Motor neuron (in vitro differentiated cells): ENCODE measurements at regions not wholly inside any gene's neighbourhood (a gene's known extent, or its start where the extent isn't known, plus 50 kb on each side); places are given as distances from the start of the nearest gene placed in this dataset.

Source experiments
- ATAC-seq, 8 experiments: fragments of 200-7000 bp; cut with Tn5 transposase; replicated peaks in 6 of 8; 2 replicates each; pipeline ENCODE4 v1.8.0; 2021; ENCODE audit warnings: mild to moderate bottlenecking in 8 of 8, moderate library complexity in 8 of 8
- H3K27ac ChIP-seq, 2 donors: fragments of 250-450 bp; sonication (Bioruptor Pico); 2 replicates each; pipeline ENCODE4 v1.9.0; 2021; ENCODE audit warnings: antibody characterized with exemption in 2 of 2, mild to moderate bottlenecking in 2 of 2, moderate library complexity in 1 of 2
- H3K4me1 ChIP-seq, 2 donors: fragments of 250-450 bp; sonication (Bioruptor Pico); replicated peaks in 1 of 2; 2 replicates each; pipeline ENCODE4 v1.6.1; 2021; ENCODE audit warnings: antibody characterized with exemption in 2 of 2, mild to moderate bottlenecking in 2 of 2, moderate library complexity in 1 of 2
- H3K4me3 ChIP-seq, 5 donors: fragments of 250-450 bp; sonication (Bioruptor Pico); 2 replicates each; pipeline ENCODE4 v1.9.0; 2021; ENCODE audit warnings: antibody characterized with exemption in 5 of 5, mild to moderate bottlenecking in 5 of 5, moderate library complexity in 4 of 5
- WGBS, 10 experiments: fragments of 450-650 bp; shearing (Covaris generic); methylation state at CpG; one replicate each; pipeline ENCODE4 v1.0.0; 2022; 5-methylcytosine and 5-hydroxymethylcytosine counted together
- in situ Hi-C, 9 experiments: fragments of 400-800 bp; cut with MboI; loops; one replicate each; pipeline ENCODE4 v1.15.0; 2021; ENCODE audit warnings: low sequenced_read_pairs in 9 of 9, low pct_unique_long_range_greater_than_20kb in 2 of 9; ENCODE audit not compliant: unreplicated experiment in 9 of 9

DNA sequence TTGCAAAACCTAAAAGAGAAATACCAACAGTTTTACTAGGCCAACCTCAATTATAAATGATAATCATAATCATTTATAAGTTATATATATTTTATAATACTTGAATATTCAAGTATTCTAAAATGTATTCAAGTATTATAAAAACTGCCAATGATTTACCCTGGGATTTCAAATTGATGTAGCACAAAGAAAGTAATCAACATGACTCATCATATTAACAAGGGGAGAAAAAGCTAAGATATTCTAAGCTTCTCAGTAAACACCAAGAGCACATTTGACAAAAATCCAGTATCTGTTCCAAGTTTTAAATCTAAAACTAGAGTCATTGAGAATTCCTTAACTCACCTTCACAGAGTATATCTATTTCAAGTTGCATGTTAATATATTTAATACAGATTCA, 56.1 kb downstream of the CAPZA3 start:
- no peak for ATAC-seq
- H3K4me3 ChIP-seq = no peak overlapping the region
- H3K4me1 ChIP-seq = no peaks in the 10 kb centered on the region
- H3K27ac ChIP-seq = no peak overlapping the region
- in situ Hi-C loops = no loop called here

DNA sequence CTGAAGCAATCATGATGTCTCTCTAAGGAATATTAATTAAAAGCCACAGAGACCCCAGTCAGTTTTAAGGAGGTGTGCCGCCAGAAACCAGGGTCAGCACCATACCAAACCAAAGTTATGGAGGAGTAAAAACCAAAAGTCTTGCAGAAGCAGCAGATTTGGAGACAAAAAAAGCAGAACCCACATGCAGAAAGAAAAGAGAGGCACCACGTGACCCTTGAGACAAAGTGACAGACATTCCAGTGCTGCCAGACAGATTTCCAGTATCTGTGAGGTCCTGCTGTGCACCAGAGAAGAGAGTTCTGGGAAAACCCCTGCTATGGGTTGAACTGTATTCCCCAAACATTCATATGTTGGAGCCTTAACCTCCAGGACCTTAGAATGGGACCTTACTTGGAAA, 59.7 kb downstream of the CAPZA3 start:
- ATAC-seq = no peak

DNA sequence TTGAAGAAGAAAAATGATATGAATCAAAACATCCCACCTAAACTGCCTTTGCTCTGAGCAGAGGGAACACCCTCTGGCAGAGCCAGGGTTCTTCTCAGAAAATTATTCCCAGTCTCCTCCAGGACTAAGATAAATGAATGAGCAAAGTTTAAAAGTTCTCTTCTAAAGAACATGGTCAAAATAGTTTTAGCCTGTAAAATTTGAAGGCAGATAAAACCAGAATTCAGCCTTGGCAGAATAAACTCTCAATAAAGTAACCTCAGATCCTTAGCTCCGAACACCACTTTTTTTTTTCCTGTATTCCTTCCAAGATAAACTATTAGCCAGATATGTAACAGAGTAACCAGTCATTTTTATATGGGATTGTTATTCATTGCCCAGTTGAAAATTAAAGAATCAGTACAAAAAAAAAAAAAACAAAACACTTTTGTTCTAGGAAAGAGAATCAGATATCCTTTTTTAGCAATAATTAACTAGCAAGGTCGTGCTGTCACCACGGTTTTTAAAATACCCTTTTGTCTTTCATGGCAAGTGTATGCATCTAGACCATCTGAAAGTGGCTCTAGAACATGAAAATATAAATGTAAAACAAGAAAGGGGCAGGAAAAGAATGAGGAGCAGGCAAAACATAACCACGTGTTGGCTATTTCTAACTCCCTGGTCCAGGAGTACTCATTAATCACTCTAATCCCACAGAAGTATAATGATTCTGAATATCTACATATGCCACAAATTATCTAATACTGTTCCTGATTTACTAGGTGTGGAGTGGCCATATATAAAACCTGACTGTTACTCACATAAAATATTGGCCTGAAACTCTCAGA, 60.8 kb downstream of the CAPZA3 start:
- 3 to 88% (median 31%) methylated on average over 1 to 4 of the region's 4 CpGs for WGBS, 10 experiments

More for the DNA sequence above, 59.7 kb downstream of the CAPZA3 start:
- in situ Hi-C loops = no loop called here
- 83 to 100% (median 95%) methylated on average over 1 to 2 of the region's 2 CpGs; no CpG with 5 or more reads in 7 of the 10 experiments for WGBS, 10 experiments
- Histone ChIP-seq H3K27ac (no peak overlapping the region), H3K4me3 (no peak overlapping the region), H3K4me1 (no peaks in the 10 kb centered on the region)

DNA sequence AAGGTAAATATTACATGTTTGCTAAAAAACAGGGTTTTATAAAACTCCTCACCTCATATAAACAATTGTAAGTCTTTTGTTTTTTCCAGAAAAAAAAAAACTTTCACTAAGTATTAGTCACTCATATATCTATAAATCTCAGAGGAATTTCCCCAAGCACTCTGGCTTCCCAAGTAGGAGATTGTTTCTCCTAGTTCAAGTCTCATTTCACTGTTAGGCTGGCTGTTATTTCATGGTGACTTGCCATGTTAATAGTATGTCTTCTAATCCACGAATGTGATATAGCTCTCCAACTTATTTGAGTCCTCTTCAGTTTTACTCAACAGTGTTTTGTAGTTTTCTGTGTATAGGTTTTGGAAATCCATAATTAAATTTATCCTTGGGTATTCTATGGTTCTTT, 61.6 kb downstream of the CAPZA3 start:
- H3K4me3 ChIP-seq = no peak overlapping the region
- 17 to 100% (median 92%) methylated on average over 1 of the region's 1 CpG; no CpG with 5 or more reads in 4 of the 10 experiments for WGBS, 10 experiments
- no peaks in the 10 kb centered on the region for H3K4me1 ChIP-seq
- in situ Hi-C loops = no loop called here
- no peak for ATAC-seq
- no peak overlapping the region for H3K27ac ChIP-seq

More for the DNA sequence above, 60.8 kb downstream of the CAPZA3 start:
- no peak overlapping the region for H3K27ac ChIP-seq
- in situ Hi-C loops = no loop called here
- ATAC-seq = peak in 6 of 8 experiments; percentile 24 to 86 (median 48)
- no peaks in the 10 kb centered on the region for H3K4me1 ChIP-seq
- H3K4me3 ChIP-seq = no peak overlapping the region

DNA sequence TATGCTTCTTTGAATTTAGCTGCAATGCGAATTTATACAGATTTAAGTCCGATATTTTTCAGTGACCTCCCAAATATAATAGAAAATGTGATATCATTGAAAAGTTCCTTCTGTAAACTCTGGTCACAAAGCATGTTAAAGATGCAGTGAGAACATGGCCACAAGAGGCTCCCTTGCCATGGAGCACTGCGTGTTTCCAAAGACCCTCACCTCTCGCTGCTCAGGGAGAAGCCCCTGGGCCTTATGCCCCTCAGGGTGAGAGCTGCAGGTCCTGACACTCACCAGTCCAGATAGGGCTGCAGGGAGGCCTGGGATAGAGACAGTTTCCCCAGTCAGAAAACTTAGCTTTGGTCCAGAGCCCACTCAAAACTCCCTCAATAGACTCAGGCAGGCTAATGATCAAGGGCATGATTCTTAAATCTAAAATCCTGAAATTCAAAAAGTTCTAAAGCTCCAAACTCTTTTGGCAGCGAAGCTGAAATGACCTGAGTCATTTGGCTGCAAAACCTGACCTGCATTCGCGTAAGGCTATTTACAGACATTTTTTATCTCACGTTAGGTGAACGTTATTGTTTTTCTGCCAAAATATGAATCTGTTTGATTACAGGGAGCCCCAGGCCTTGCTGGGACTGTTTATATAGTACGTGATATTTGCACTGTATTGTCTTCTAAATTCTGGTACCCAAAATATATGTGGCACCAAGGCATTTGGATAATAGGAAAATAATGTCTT, 67.8 kb downstream of the CAPZA3 start:
- WGBS, 10 experiments = 75 to 100% (median 83%) methylated on average over 1 to 10 of the region's 10 CpGs; no CpG with 5 or more reads in 1 of the 10 experiments
- Histone ChIP-seq H3K27ac (no peak overlapping the region), H3K4me3 (no peak overlapping the region), H3K4me1 (peaks cover 0 to 3% of the 10 kb centered on the region in 2 donors)
- in situ Hi-C loops = no loop called here
- ATAC-seq = no peak

DNA sequence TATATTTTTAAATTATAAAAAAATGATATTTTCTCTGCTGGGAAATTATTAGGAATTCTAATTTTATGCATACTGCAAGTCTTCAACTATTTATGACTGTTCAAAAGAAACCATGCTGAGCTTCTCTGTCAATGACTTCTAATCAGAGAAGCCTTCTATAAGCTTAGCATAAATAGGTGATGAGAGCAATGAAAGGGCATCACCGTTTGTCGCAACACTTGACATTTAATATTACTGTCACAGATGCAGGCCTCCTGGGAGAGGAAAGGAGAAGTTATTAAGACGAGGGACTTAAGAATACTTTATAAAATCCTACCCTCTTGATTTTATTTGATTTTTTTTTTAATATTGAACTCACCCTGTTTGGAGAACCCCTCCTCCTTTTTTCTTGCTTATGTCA, 69.8 kb downstream of the CAPZA3 start:
- no peak overlapping the region for H3K27ac ChIP-seq
- in situ Hi-C loops = no loop called here
- H3K4me3 ChIP-seq = no peak overlapping the region
- WGBS, 10 experiments = 51 to 94% (median 74%) methylated on average over 1 to 3 of the region's 3 CpGs
- ATAC-seq = no peak
- peaks cover 0 to 3% of the 10 kb centered on the region in 2 donors for H3K4me1 ChIP-seq

DNA sequence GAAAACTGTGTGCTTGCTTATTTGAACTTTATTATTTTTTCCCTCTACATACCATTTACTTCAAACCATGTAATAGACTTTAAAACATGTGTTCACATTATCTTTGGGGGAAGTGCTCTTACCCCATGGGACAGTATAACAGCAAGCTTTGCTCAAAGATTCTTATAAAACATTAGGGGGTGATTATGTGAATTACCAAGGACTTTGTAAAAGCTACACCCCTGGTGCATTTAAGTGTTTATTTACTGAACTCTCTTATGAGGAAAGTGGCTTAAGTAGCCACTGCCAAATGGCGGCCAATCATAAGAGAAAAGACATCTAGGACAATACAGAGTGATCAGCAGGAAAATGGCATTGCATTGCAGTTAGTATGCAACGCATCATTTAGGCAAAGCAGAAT, 70.3 kb downstream of the CAPZA3 start:
- Histone ChIP-seq H3K4me1 (peaks cover 0 to 3% of the 10 kb centered on the region in 2 donors), H3K4me3 (no peak overlapping the region), H3K27ac (no peak overlapping the region)
- in situ Hi-C loops = no loop called here
- WGBS, 10 experiments = 49 to 100% (median 96%) methylated on average over 1 to 2 of the region's 2 CpGs; no CpG with 5 or more reads in 1 of the 10 experiments
- no peak for ATAC-seq

DNA sequence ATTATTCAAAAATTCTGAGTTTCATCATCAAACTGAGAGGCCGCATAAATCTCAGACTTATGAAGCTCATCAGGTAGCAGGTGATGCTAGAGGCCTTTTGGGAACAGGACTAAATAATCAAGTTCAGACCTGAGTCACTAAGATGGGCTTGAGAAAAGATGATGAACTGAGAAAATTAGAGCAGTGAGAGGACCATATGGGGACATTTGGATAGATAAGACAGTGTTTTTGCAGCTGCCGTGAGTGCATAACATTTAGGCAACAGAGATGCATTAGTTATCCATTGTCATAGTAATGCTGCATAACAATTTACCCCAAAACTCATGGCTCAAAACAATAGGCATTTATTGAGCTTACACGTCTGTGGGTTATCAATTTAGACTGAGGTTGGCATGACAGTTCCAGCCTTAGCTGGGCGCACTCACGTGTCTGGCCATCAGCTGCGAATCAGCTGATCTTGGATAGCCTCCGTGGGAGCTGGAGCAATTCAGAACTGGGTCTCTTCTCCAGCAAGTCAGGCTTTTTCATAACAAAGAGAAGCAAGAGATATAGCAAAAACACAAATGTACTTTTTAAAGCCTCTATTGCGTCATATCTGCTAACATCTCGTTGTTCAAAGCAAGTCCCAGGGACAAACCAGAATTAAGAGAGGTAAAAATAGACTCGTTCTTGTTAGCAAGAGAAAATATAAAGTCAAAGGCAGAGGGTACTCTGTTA, 72.8 kb downstream of the CAPZA3 start:
- no peak overlapping the region for H3K4me3 ChIP-seq
- H3K4me1 ChIP-seq = peaks cover 0 to 3% of the 10 kb centered on the region in 2 donors
- in situ Hi-C loops = no loop called here
- ATAC-seq = peak in 1 of 8 experiments; percentile 25
- no peak overlapping the region for H3K27ac ChIP-seq
- 35 to 100% (median 74%) methylated on average over 1 to 9 of the region's 10 CpGs; no CpG with 5 or more reads in 1 of the 10 experiments for WGBS, 10 experiments

DNA sequence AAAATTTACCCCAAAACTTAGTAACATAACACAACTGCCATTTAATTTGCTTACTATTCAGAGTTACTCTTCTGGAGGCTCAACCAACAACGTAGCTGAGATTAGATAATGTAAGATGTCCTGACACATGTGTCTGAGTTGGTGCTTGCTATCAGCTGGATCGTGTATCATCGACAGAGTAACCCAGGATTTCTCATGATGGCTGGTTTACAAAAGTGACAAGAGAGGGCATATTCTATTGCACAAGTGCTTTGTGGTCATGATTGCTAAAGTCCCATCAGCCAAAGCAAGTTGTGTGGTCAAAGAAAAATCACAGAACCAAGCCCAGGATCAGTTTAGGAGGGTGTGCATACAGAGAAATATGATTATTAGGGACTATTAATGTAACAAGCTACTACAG, 73.4 kb downstream of the CAPZA3 start:
- H3K4me3 ChIP-seq = no peak overlapping the region
- H3K27ac ChIP-seq = no peak overlapping the region
- 29 to 100% (median 80%) methylated on average over 1 to 3 of the region's 3 CpGs; no CpG with 5 or more reads in 2 of the 10 experiments for WGBS, 10 experiments
- peak in 1 of 8 experiments; percentile 46 for ATAC-seq
- peaks cover 0 to 6% of the 10 kb centered on the region in 2 donors for H3K4me1 ChIP-seq
- in situ Hi-C loops = no loop called here

DNA sequence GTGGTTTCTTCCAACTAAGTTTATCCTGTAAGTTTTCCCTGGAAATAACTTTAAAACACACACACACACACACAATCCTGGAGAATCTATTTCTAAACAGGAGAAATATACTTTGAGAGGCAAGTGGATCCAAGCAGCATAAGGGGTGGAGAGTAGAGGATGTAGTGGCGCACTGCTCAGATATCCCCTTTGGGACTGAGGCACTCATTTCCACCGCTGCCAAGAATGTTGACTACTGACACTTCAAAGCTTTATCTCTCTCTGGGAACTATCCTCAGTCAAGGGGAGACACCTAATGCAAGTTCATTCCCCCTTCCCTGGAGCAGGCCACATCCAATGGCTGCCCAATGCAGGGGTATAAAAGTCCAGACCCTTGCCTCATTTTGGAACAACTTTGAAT, 75.8 kb downstream of the CAPZA3 start:
- ATAC-seq = no peak
- 29 to 83% (median 63%) methylated on average over 1 to 2 of the region's 2 CpGs; no CpG with 5 or more reads in 4 of the 10 experiments for WGBS, 10 experiments
- no peak overlapping the region for H3K27ac ChIP-seq
- H3K4me1 ChIP-seq = peaks cover 3 to 7% of the 10 kb centered on the region in 2 donors
- H3K4me3 ChIP-seq = no peak overlapping the region
- in situ Hi-C loops = no loop called here

DNA sequence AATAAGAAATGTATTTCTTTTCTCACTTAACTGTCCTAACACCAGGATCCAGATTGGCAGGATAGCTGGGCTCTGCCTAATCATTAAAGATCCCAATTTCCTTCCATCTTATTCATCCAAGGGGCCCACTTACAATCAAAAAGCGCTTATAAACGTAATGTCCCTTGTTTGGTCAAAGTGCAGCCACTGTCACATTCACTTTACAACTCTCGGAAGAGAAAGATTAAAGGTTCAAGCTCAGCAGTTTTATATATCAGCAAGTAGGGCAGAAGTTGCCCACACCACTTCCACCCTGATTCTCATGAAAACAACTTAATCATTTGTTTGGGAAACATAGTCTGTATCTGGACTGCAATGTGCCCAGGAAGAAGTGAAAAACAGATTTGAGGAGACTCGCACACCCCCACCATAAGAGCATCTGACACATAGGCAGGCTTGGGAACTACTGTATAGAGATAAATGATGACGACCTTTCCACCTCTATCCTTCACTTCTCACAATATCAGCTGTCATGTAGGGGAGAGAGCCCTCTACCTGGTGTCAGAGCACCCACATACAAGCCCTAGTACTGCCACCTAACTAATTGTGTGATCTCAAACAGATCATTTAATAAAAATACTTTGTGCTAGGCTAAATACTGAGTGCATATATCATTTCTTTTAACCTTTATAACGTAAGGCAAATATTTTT, 80.8 kb downstream of the CAPZA3 start:
- WGBS, 10 experiments = 48 to 94% (median 86%) methylated on average over 3 to 6 of the region's 6 CpGs; no CpG with 5 or more reads in 2 of the 10 experiments
- Histone ChIP-seq H3K27ac (no peak overlapping the region), H3K4me3 (no peak overlapping the region), H3K4me1 (peaks cover 4 to 17% of the 10 kb centered on the region in 2 donors)
- in situ Hi-C loops = no loop called here
- peak in 2 of 8 experiments; percentile 53 to 64 for ATAC-seq

DNA sequence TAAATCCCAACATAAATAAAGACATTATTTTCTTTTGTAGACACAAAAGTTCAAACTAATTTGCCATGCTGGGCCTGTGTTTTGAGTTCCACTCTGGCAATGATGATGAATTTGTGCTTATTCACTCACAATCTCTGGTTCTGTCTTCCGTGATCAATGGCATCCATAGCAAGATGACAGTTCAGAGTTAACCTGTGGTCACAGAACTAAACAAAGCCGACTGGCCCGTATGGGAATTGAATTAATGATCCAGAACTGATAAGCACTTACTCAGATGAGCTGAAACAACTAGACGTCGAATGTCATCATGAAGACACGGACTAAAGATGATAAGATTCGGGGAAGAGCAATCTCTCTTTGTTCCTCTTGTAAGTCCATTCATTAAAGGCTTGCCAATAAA, 81.6 kb downstream of the CAPZA3 start:
- in situ Hi-C loops = no loop called here
- no peak overlapping the region for H3K4me3 ChIP-seq
- peaks cover 4 to 17% of the 10 kb centered on the region in 2 donors for H3K4me1 ChIP-seq
- H3K27ac ChIP-seq = no peak overlapping the region
- 43 to 100% (median 60%) methylated on average over 1 to 7 of the region's 7 CpGs; no CpG with 5 or more reads in 1 of the 10 experiments for WGBS, 10 experiments
- ATAC-seq = peak in 5 of 8 experiments; percentile 25 to 83 (median 61)
